ENCODE measurements at regions not wholly inside any gene's neighbourhood (a gene's known extent, or its start where the extent isn't known, plus 50 kb on each side); places are given as distances from the start of the nearest gene placed in this dataset.

DNA sequence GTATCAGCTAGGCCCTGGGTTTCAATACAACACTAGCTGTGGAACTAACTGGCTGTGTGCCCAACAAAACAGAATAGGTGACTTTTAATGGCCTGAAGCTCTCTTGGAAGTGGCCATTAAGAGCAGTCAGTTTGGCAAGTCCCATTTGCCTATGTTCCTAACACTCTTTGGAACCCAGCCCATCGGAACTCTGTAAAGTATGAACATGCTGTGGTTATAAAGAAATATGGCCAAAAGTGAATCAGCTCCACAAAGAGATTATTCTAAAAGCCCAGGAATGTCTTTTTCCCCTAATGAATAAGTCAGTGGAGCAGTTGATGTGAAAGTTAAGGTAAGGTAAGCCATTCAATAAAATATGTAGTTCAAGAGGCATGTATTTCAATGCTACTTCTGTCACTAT lies 223.7 kb upstream of the ADAMTS5 start:
- DNase-seq: no peak

DNA sequence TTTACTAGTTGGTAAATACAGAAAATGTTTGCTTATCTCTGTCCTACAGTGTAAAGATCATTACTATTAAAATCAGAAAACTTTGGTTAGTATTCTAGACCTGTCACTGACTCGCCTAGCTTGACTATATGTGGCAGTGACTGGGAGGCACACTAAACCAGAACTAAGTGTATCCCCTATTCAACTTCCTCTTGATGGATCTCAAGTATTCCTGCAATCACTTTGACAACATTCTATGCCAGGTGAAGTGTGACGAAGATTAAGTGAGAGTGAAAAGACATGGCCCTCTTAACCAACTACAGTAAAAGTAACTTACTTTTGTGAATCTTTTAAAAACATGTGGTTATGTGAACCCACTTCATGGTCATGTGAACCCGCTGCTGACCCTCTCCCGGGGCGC lies 223.0 kb upstream of the ADAMTS5 start:
- DNase-seq: no peak

DNA sequence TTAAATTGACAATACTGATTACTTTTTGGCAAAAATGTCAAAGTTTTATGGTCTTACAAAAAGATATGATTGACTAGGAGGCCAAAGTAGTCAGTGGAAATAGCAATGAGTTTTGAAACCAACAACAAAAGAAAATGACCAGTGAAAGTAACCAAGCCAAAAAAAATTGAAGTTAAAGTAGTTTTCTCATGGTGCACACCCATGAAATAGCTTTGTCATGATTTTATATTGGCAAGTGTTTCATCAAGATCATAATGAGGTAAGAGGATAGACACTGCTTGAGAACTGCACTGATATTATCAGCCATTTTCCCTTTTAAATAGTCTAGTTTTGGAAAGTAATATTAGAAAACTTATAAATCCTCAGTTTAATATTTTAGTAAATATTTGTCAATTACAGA lies 206.2 kb upstream of the ADAMTS5 start:
- no peak for DNase-seq

DNA sequence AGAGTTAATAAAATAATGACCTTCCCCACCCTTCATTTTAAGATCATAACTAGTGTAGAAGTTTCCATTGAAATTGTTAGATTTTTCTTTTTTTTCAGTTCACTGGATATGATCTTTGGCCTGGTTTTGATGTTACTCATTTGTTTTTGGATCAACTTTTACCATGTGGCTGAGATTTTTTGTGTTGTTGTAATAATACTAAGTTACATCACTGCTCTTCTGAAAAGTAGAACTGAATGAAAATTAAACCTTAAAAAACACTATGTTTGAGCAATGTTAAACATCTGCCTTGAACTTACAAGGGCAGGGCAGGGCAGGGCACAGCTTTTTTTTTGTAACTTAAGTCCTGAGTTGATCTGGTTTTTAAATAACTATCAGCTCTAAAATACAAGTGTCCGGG lies 204.8 kb upstream of the ADAMTS5 start:
- DNase-seq: no peak

DNA sequence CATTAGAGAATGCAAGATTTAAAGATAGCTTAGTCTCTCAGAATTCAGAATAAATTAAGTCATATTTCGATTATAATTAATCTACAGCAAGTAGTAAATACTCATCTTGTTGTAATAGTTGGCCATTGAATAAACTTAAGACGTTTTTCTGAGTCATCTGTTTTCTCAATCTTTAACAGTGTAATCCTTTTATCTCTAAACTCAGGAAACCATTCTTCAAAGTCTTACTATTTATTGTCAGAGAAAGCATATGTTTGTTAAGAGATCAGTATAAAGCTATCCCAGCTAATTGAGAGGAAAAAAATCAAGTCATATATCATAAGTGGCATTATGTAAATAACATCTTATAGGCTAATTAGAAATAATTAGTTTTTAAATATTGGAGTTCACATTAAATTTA lies 201.2 kb upstream of the ADAMTS5 start:
- DNase-seq: no peak

DNA sequence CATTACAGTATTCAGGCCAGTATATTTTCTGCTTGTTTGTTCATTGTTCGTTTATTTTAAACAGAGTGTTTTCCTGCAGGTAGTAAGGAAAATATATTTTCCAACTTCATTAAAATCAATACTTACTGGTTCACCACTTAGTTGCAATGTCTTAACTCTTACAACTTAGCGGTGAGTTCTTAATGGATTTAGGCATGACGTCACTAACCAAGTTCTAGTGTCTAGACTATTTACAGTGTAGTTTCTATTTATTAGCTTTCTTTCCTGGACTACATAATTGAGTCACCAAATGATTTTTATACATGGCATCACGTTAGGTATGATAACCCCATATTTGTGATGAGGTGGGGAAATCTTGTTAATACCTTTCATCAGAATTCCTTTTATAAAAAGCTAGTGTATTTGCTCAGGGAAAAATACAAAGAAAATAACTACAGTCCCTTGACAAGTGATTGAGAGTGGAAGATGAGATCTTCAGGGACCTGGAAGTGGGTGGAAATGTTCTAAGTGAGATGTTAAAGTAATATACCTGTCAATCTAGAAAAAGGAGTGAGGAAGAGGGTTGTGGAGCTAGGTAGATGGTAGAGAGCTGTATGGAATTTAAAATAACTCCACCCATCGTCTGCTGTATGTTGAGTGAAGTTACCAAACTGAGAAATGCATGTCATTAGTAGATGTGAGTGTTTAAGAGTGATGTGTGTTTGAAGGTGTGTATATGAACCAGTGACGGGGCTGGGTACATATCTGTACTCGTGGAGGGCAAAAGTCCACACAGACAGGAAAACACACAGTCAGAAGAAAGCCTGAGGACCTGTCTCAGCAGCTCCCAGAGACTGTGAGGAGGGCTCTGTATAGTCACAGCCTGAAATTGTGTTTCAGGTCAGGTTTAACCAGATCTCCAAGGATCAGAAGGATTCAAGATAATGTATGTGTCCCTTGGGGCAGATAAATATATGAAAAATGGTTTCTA lies 197.6 kb upstream of the ADAMTS5 start:
- no peak for DNase-seq

DNA sequence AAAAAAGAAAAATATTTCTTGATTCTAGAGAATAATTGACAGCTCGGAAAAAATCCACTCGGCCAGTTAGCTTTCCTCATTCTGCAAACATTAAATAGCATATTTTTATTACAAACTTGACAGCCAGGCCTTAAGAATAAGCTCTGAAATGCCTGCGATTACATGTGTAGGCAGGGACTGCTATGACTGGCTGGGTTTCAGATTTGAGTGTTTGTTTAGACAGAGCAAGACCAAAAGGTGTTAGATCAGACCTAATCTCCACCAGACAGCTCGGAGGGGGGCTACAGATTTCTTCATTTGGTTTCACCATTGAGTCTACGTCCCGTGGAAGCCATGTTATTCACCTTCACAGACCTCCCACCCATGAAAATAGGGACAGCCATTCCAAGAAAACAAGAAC lies 192.1 kb upstream of the ADAMTS5 start:
- no peak for DNase-seq

DNA sequence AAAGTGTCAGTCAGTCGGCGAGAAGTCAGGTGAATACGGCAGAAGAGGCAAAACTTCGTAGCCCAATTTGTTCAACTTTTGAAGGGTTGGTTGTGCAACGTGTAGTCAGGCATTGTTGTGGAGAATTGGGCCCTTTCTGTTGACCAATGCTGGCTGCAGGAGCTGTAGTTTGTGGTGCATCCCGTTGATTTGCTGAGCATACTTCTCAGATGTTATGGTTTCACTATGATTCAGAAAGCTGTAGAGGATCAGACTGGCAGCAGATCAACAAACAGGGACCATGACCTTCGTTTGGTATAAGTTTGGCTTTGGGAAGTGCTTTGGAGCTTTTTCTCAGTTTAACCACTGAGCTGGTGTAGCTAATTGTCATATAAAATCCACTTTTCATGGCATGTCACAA lies 190.2 kb upstream of the ADAMTS5 start:
- DNase-seq: no peak

DNA sequence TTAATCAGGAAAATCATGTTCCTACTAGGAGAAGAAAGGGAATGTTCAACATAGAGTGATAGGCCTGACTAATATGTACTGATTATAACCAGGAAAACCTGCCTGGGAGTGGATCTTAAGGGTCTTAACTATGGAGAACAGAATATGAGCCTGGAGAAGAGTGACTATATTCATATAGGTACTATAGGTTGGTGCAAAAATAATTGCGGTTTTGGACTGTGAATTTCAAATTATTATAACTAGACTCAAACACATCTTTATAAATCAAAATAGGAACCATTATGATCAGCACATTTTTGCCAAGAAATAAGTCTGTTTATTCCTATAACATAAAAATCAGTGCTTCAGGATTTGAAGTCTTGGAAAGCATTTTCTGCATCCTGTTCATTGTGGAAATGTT lies 189.8 kb upstream of the ADAMTS5 start:
- DNase-seq: no peak

DNA sequence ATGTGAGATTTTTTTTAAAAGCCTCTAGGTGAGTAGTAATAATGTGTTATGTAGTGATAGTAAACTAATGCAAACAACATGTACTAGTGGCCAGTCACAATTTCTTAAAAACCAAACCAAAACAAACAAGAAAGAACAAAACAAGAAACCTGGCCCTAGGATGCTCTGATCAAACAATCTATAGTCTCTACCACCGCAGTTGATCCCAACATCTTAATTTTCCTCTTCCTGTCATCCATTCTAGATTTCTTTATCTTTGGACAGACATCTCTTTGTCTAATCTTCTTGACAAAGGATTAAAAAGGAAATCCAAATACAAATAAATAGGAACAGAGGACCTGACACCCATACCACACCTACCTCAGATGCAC lies 188.2 kb upstream of the ADAMTS5 start:
- DNase-seq: no peak

DNA sequence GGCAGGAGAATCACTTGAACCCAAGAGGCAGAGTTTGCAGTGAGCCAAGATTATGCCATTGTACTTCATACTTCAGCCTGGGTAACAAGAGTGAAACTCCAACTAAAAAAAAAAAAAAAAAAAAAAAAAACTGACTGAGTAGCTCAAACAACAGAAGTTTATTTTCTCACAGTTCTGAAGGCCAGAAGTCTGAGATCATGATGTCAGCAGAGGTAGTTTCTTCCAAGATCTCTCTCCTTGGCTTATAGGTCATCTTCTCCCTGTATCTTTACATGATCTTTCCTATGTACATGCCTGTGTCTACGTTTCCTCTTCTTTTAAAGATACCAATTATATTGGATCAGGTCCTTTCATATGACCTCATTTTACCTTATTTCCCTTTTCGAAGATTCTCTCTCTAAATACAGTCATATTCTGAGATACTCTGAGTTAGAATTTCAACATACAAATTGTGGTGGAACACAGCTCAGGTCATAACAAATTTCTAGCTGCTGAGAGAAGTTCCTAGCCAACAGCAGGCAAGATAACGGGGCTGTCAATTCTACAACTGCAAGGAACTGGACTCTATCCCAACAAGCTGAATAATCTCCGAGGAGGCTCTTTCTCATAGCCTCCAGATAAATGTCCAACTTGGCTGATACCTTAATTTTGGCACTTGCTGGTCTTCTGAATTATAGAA lies 187.7 kb upstream of the ADAMTS5 start:
- no peak for DNase-seq

DNA sequence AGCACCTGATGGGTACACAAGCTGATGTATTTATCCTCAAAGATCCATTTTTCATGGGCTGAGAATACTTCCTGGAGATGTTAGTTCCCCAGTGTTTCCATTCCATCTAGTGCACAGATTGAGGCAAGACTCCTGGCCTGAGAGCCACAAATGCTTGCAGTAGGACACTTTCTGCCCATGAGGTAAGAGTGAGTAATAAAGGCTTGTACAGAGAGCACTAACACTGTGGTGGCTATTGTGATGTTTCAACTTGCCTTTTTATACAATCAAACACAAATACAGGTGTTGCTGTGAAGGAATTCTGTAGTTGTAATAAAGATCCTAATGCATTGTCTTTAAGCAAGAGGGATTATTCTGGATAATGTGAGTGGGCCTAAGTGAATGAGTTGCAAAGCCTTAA lies 186.1 kb upstream of the ADAMTS5 start:
- DNase-seq: no peak

DNA sequence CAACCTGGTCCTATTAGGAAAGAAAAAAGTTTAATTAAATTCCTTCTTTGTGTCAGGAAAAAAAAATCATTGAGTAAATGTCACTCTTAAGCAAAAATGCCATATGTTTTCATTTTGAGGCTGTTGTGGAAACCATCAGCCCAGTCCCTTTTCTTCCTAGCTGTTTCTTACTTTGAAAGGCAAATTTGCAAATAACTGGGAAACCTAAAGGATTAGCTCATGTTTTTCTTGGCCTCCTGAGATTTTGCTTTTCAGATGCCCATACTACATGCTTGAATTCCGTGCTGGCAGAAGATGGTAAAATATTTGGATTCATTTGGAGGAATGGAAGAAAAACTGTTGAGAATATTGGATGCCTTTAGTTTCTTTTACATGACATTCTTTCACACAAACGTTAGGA lies 182.1 kb upstream of the ADAMTS5 start:
- no peak for DNase-seq

DNA sequence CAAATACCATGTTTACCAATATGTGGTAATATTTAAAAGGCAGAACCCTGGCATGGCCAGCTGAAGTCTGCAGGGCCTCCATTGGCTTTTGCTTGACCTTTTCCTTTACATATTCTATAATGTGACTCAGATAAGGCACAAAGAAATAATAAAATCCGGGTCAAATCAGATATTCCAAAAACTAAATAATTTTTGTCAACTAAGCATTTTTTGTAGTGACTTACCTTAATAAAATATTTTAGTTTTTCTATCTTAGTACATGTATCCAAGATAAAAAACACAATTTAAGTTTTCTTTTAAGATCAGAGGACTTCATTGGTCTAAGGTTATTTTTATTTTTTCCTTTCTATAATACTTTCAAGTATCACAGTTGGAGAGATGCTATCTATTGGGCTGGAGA lies 179.4 kb upstream of the ADAMTS5 start:
- no peak for DNase-seq

DNA sequence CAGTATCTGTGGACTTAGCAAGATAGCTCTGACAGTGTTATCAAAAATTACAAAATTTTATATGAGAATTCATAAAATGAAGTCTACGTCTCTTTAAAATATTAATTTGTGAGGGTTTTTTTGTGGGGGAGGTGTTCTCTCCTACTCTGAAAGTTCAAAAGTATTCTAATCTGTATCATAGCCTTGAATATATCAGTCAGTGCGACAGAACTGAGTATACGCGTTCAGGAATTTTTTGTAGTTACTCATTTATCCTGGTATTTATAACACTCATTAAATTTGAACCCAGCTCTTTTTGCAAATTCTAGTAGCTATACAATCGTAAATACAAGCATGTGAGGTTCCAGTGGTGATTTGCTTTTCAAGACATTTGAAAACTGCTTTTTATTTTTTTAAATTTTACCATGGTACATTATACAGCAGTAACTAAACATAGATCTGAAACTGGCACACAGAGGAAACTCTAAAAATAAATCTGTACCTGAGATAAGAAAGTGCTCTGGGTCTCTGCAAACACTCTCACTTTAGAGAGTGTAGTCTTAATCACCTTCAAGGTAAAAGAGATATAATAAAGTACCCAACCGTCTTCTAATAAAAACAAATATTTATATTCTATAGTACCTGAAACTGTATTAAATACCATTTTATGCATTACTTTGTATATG lies 178.4 kb upstream of the ADAMTS5 start:
- DNase-seq: no peak

DNA sequence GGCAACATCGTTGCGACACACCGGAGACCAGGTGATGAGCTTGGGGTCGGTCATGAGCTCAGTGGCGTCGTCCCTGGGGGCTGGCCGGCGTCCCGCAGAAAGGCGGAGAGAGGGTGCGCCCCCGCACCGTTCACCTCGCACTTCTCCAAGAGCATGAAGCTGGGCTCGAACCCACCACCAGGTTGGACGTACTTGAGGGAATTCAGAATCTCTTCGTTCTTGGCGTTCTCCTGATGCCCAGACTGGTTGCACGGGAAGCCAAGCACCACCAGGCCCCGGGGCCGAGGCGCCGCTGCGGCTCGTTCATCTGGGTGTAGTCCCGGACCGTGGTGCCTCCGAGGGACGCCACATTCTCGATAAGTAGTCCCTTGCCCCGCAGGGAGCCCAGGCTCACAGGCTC lies 176.6 kb upstream of the ADAMTS5 start:
- no peak for DNase-seq

DNA sequence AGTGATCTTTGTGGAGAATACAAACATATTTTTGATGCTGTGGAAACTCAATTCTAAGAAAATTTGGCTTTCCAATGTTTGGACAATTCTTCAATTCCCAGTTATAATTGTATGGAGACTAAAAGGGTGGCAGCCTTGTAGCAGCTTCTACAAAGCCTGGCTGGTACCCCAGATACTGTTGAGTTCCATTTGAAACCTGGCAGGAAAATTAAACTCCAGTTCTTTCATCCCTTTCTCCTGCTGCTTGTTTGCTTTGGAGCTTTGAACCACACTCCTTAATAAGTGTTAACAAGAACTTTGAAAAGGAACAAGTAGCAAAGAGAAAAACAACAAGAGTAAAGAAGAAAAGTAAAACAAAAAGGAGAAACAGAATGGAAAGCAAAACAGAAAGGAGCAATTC lies 172.6 kb upstream of the ADAMTS5 start:
- no peak for DNase-seq

DNA sequence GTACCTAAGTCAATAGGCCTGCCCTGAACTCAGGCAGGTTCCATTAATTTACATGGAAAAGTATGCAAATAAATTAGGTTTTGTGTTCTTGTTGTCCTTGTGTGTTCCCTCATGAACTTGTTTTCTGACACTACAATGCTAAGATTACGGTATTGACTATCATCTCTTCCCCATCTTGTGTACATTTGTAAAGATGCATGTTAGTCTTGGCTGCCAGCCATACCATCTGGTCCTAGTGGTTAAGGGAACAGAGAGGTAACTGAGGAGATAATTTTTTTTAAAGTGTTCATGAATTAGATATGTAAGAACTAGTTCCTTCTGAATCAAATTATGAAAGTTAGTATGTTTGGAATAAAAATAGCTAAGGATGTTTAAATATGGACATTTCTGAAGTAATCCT lies 167.6 kb upstream of the ADAMTS5 start:
- DNase-seq: peak; percentile 54

DNA sequence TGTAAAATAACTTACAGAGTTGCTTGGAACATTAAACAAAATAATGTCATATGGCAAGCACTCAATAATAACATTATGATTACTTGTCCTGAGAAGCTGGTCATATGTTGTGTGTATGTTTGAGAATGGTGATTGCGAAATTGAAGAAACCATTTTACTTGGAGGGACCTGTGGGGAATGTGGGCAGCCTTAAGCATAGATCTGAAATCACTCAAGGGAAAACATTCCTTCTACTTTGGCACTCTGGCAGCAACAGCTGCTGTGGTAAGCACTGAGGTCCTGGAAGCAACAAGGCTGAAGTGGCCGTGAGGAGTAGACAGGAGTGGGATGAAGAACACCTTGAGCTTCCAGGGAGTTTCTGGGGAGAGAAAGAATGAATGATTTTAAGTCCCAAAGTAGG lies 165.4 kb upstream of the ADAMTS5 start:
- no peak for DNase-seq

DNA sequence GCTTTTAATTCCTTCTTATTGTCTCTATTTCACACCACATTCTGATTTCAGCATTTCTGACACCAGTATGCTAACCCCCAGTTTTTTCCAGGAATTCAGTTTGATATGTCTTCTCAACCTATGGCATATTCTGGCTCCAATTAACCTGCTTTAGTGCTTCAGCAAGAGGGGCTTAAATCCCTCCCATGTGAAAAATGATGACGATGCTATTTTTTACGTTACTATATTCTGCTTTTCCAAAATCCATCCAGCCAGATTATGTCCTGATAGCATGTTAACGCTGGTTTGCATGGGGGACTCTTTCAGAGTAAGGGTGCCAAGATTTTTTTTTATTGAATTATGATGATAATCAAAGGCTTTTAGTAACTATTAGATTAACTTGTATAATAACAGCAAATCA lies 163.3 kb upstream of the ADAMTS5 start:
- no peak for DNase-seq

DNA sequence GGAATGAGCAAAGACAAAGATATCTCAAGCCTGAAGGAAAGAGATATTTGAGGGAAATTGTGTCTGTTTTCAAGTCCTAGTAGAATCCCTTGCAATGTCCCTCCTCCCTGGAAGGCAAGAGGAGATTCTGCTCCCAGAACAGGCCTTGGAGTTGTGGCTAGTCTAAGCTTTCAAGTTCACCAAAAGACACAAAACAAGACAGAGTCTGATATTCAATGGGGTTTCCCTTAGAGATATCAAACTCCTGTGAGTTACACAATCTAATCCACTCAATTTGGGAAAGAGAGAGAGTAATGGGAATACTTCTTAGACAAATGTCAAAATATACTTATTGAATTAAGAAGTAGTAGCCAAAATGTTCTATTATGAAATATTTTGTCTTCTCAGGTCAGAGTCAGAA lies 162.8 kb upstream of the ADAMTS5 start:
- DNase-seq: no peak

DNA sequence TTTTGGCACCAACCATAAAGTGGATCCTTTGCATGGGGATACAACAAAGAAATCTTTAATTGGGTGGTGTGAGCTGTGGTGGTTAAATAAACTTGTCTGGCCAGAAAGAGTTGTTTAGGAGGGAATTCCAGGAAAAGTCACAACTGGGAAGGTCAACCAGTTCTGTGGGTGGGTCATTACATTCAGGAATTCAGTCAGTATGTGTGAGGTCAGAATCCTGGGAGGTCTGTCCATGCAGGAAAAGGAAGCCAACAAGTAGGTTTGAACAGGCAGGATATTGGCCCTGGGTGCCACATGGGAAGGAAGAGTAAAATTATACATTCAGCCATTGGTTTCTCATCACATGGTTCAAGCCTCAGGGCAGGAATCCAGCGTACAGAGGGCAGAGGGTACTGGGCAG lies 162.3 kb upstream of the ADAMTS5 start:
- DNase-seq: no peak

DNA sequence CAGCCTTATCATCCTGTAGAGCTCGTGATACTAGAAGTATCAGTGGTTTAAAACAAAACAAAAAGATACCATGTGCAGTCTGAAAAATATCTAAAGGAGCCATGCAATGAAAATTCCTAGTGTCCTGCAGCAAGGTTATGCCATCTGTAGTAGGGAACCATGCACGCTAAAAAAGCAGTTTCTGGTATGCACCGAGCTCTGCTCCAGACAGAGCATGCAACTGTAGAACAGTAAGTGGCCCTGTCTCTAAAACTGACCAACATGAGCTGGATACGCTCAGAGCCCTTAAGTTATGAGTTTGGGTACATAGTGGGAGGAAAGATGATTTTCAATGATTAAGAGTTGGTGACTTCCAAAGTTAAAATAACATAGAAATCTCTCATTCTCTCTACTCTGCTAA lies 159.3 kb upstream of the ADAMTS5 start:
- no peak for DNase-seq

DNA sequence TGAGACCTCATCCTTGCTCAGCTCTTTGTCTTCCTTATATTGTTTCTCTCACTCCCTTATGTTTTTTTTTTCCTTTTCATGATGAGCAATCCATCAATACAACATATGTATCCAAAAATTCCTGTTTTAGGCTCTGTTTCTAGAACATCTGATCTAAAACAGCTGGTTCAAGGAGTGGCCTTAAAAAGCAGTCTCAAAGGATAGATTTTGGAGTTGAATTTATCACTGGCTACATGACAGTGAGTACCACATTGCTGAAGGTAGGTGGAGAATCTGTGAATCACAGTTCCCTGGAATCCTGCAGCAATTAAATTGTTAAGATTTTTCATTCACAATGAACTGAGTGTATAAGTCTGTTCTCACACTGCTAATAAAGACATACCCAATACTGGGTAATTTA lies 155.8 kb upstream of the ADAMTS5 start:
- no peak for DNase-seq

Measured in NCI-H524 treated with DMSO at 0.1 percent for 48 hours (cell line).